ENCODE measurements at regions not wholly inside any gene's neighbourhood (a gene's known extent, or its start where the extent isn't known, plus 50 kb on each side); places are given as distances from the start of the nearest gene placed in this dataset.

DNA sequence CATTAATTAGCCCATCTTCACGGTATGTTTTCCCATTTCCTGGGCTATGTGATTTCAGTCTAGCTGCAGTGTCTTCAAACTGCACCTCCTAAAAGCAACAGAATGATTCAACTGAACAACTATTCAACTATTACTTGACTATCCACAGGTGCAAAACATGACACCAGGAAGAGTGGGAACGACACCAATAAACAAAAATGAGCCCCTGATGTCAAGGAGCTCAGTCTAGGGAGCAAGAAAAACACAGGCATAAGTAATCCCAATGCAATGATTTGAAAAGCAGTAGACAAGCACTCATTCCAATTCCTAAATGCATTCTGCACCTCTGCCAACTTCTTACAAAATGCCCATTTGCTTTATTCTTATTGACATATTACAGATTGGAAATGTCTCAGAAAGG is 285.6 kb downstream of the ETS1 start:
- no peak for DNase-seq (ENCODE audit: low read depth in 2 of 2)

GRCh38 chr11:128300785-128301184 is 286.6 kb downstream of the ETS1 start:
- DNase-seq (ENCODE audit: low read depth in 2 of 2) = no peak

- no peak for DNase-seq (ENCODE audit: low read depth in 2 of 2)
These were observed 288.1 kb downstream of the ETS1 start for GRCh38 chr11:128299132-128299726.

GRCh38 chr11:128298271-128298670 is 289.1 kb downstream of the ETS1 start:
- DNase-seq (ENCODE audit: low read depth in 2 of 2) = no peak

- DNase-seq (ENCODE audit: low read depth in 2 of 2) = no peak
These were observed 289.6 kb downstream of the ETS1 start for GRCh38 chr11:128297805-128298204.

- DNase-seq (ENCODE audit: low read depth in 2 of 2) = no peak
These were observed 290.2 kb downstream of the ETS1 start for GRCh38 chr11:128297091-128297651.

GRCh38 chr11:128294671-128295050 is 292.7 kb downstream of the ETS1 start:
- no peak for DNase-seq (ENCODE audit: low read depth in 2 of 2)

- no peak for DNase-seq (ENCODE audit: low read depth in 2 of 2)
These were observed 293.2 kb downstream of the ETS1 start for GRCh38 chr11:128294001-128294670.

GRCh38 chr11:128291835-128292234 is 295.5 kb downstream of the ETS1 start:
- peak; percentile 39 to 53 for DNase-seq (ENCODE audit: low read depth in 2 of 2)

GRCh38 chr11:128291007-128291406 is 296.4 kb downstream of the ETS1 start:
- no peak for DNase-seq (ENCODE audit: low read depth in 2 of 2)

GRCh38 chr11:128290106-128290840 is 297.1 kb downstream of the ETS1 start:
- peak; percentile 37 to 64 for DNase-seq (ENCODE audit: low read depth in 2 of 2)

DNA sequence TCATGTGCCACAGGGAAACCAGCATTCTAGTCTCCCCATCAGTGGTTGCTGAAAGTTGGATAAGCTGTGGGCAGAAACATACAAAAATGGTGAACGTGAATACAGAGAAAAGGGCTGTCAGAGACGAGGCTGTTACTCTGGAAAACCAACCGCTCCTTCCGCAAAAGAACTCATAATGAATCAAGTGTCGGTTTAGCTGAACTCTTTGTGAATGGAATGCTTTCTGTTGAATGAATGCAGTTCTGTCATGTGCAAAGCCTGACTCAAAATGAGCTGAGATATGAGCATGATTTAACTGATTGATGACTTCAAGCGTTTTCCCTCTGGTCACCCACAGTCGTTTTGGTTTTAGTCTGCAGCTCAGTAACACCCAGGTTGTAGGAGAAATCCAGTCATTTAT is 298.3 kb downstream of the ETS1 start:
- no peak for DNase-seq (ENCODE audit: low read depth in 2 of 2)

GRCh38 chr11:128288368-128288767 is 299.0 kb downstream of the ETS1 start:
- DNase-seq (ENCODE audit: low read depth in 2 of 2) = no peak

DNA sequence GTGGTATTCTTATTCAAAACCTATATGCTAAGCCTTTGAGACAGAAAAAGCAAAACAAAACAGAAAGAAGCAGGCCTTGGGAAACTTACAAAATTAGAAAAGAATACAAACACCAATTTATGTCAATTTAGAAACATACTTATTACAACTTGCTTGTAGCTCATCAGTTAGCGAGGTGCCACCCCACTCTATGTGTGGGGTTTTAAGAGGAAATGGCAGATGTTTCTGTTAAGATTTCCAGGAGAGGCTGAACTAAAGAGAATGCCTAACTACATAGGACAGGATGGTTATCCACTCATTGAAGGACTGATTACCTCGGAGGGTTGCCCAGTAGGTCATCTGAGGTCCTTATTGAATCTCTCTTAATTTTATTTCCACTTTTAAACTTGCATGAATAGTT is 302.0 kb downstream of the ETS1 start:
- DNase-seq (ENCODE audit: low read depth in 2 of 2) = no peak

DNA sequence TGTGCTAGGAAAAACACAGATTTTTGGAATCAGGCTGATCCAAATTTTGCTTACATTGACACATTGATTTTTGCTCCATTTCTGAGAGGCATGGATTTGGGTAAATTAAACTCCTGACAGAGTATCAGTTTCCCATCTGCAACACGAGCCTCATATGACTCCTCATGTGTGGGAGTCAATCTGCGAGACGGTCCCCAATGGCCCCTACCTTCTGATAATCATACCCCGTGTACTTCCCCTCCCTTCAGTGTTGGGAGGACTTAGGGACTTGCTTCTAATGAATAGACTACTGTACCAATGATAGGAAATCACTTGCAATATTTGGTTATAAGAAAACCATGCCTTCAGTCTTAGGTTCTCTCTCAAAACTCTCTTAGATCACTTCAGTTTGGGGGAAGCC is 302.7 kb downstream of the ETS1 start:
- DNase-seq (ENCODE audit: low read depth in 2 of 2) = no peak

GRCh38 chr11:128283451-128283850 is 303.9 kb downstream of the ETS1 start:
- no peak for DNase-seq (ENCODE audit: low read depth in 2 of 2)

DNA sequence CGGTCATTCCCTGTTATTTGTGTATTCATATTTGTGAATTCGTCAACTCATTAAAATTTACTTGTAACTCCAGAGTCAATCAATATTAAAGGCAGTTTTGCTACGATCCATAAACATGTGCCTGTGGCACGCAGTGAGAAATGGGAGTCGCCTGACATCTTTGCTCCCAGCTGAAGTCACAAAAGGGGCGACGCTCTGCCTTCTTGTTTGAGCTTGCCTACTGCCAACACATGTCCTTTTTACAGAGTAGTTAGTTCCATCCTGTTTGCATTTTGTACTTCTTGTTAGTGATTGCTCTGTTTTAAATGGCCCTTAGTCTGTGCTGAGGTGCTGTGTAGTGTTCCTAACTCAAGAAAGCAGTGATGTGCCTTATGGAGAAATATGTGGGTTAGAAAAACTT is 305.3 kb downstream of the ETS1 start:
- DNase-seq (ENCODE audit: low read depth in 2 of 2) = no peak

DNA sequence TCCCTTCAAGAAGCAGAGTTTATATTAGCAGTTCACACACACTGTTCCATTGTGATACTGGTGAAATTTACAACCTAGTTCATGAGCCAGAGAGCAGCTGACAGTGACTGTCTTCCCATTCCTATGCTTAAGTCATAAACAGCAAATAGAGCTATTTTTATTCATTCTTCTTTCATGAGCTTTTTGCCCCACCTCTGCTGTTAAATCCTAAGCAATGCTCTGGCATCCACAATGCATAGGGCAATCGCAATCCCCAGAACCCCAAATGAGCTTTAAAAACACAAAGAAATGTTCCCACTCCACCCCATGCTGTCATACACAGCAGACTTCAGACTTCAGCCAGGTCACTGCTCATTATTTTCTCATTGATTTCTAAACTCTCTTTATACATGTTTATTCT is 307.5 kb downstream of the ETS1 start:
- DNase-seq (ENCODE audit: low read depth in 2 of 2) = no peak

DNA sequence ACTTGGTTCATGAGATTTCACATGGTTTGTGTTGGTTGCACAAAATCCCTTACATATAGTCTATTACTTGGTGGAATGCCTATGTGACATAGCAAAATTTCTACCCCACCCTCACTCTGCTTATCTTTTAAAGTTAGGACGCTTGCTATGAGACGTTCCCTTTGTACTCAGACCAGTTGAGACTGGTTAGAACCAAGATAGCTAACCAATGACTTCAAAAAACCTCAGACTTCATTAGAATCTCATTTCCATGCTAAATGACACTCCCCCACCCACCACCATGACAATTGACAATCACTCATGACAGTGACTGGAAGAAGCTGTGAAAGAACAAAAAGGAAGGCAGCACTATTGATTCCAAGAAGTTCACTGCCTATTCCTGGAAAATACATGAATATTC is 313.6 kb downstream of the ETS1 start:
- no peak for DNase-seq (ENCODE audit: low read depth in 2 of 2)

DNA sequence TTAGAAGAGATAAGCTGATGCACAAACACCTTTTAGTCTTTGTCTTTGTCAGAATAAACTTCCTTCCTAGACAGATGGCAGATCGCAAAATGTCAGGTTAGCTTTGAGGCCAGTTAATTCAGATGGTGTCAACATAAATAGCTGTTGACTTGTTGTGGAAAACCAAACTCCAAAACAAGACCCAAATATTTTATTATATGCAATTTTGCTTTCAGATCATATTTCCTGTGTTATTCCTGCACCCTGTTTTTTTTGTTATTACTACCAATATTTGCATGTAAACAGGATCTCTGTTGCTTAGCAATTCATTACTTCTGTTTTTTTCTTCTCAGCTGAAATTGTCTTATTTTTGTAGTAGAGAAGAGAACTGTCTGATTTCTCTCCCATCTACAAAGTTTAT is 316.0 kb downstream of the ETS1 start:
- DNase-seq (ENCODE audit: low read depth in 2 of 2) = no peak

GRCh38 chr11:128269466-128269865 is 317.9 kb downstream of the ETS1 start:
- no peak for DNase-seq (ENCODE audit: low read depth in 2 of 2)

DNA sequence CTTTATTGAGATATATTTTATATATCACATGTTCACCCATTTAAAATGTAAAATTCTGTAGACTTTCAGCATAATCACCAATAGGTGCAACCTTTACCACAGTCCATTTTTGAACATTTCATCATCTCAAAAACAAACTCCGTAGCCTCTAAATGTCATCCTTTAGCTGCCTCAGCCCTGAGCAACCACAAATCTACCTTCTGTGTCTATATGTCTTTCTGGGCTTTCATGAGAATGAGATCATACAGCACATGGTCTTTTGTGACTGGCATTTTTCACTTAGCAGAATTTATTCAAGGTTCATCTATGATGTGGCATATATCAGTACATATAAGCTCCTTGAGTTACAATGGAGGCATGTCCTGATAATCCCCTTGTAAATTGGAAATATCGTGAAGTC is 320.5 kb downstream of the ETS1 start:
- no peak for DNase-seq (ENCODE audit: low read depth in 2 of 2)

All from stimulated activated CD4-positive, alpha-beta T cell treated with anti-CD3 and anti-CD28 coated beads, Interleukin-1b, Interleukin-23, amount 100 ng/mL, for 4 hours (primary cell).